ENCODE measurements at regions not wholly inside any gene's neighbourhood (a gene's known extent, or its start where the extent isn't known, plus 50 kb on each side); places are given as distances from the start of the nearest gene placed in this dataset.
"Not testable (repeated sequence)": the region's sequence is repeated elsewhere in the genome, so short reads cannot be mapped to it uniquely, and the experiment has no call there.

GRCh38 chr11:98431463-98432359 is 589.0 kb upstream of the CNTN5 start:
- H3K36me3 Mint-ChIP-seq: peaks cover 0 to 16% of the 10 kb centered on the region in 2 donors
- DNase-seq (ENCODE audit: low spot score in 2 of 2) (no peak), ATAC-seq (no peak)
- no peak overlapping the region for H3K27ac Mint-ChIP-seq
- H3K9me3 Mint-ChIP-seq: peaks cover 26 to 40% of the 10 kb centered on the region in 2 donors

GRCh38 chr11:98434296-98434695 is 586.5 kb upstream of the CNTN5 start:
- peaks cover 0 to 13% of the 10 kb centered on the region in 2 donors for H3K36me3 Mint-ChIP-seq
- peaks cover 23 to 35% of the 10 kb centered on the region in 2 donors for H3K9me3 Mint-ChIP-seq
- ATAC-seq (no peak), DNase-seq (ENCODE audit: low spot score in 2 of 2) (no peak)
- H3K27ac Mint-ChIP-seq: no peak overlapping the region

- no peaks in the 10 kb centered on the region for H3K36me3 Mint-ChIP-seq
- H3K27ac Mint-ChIP-seq: no peak overlapping the region
- DNase-seq (ENCODE audit: low spot score in 2 of 2): no peak
- H3K9me3 Mint-ChIP-seq: peaks cover 0 to 11% of the 10 kb centered on the region in 2 donors
- no peak for ATAC-seq
These were observed 567.4 kb upstream of the CNTN5 start for GRCh38 chr11:98453378-98453777.

GRCh38 chr11:98455500-98456307 is 565.0 kb upstream of the CNTN5 start:
- no peaks in the 10 kb centered on the region for H3K36me3 Mint-ChIP-seq
- ATAC-seq (no peak), DNase-seq (ENCODE audit: low spot score in 2 of 2) (no peak)
- H3K9me3 Mint-ChIP-seq: peaks cover 0 to 10% of the 10 kb centered on the region in 2 donors
- H3K27ac Mint-ChIP-seq: no peak overlapping the region

- H3K9me3 Mint-ChIP-seq: peaks cover 3 to 13% of the 10 kb centered on the region in 2 donors
- DNase-seq (ENCODE audit: low spot score in 2 of 2): no peak
These were observed 564.5 kb upstream of the CNTN5 start for GRCh38 chr11:98456308-98456680.

GRCh38 chr11:98495016-98495415 is 525.7 kb upstream of the CNTN5 start:
- ATAC-seq (no peak), DNase-seq (ENCODE audit: low spot score in 2 of 2) (no peak)
- Mint-ChIP-seq H3K9me3 (peaks cover 0 to 5% of the 10 kb centered on the region in 2 donors), H3K36me3 (no peaks in the 10 kb centered on the region), H3K27ac (no peak overlapping the region)

More at GRCh38 chr11:98456308-98456680, 564.5 kb upstream of the CNTN5 start:
- H3K36me3 Mint-ChIP-seq: no peaks in the 10 kb centered on the region
- no peak for ATAC-seq
- no peak overlapping the region for H3K27ac Mint-ChIP-seq

GRCh38 chr11:98495601-98496000 is 525.1 kb upstream of the CNTN5 start:
- no peak for DNase-seq (ENCODE audit: low spot score in 2 of 2)
- H3K27ac Mint-ChIP-seq: no peak overlapping the region

GRCh38 chr11:98507208-98507607 is 513.5 kb upstream of the CNTN5 start:
- Mint-ChIP-seq H3K27ac (no peak overlapping the region), H3K9me3 (peaks cover 13 to 31% of the 10 kb centered on the region in 2 donors), H3K36me3 (peaks cover 0 to 5% of the 10 kb centered on the region in 2 donors)
- ATAC-seq (no peak), DNase-seq (ENCODE audit: low spot score in 2 of 2) (no peak)

More at GRCh38 chr11:98495601-98496000, 525.1 kb upstream of the CNTN5 start:
- no peak for ATAC-seq
- Mint-ChIP-seq H3K9me3 (peaks cover 0 to 5% of the 10 kb centered on the region in 2 donors), H3K36me3 (no peaks in the 10 kb centered on the region)

GRCh38 chr11:98512938-98513337 is 507.8 kb upstream of the CNTN5 start:
- DNase-seq (ENCODE audit: low spot score in 2 of 2): no peak

GRCh38 chr11:98531576-98531975 is 489.2 kb upstream of the CNTN5 start:
- ATAC-seq: no peak
- H3K36me3 Mint-ChIP-seq: no peaks in the 10 kb centered on the region
- no peak overlapping the region for H3K27ac Mint-ChIP-seq
- no peak for DNase-seq (ENCODE audit: low spot score in 2 of 2)
- H3K9me3 Mint-ChIP-seq: peaks cover 0 to 3% of the 10 kb centered on the region in 2 donors

More at GRCh38 chr11:98512938-98513337, 507.8 kb upstream of the CNTN5 start:
- no peak for ATAC-seq
- no peak overlapping the region for H3K27ac Mint-ChIP-seq
- peaks cover 10 to 18% of the 10 kb centered on the region in 2 donors for H3K9me3 Mint-ChIP-seq
- H3K36me3 Mint-ChIP-seq: peaks cover 0 to 1% of the 10 kb centered on the region in 2 donors

- Mint-ChIP-seq H3K9me3 (peaks cover 0 to 8% of the 10 kb centered on the region in 2 donors), H3K36me3 (no peaks in the 10 kb centered on the region), H3K27ac (no peak overlapping the region)
- DNase-seq (ENCODE audit: low spot score in 2 of 2): no peak
- no peak for ATAC-seq
These were observed 484.7 kb upstream of the CNTN5 start for GRCh38 chr11:98536023-98536422.

GRCh38 chr11:98538358-98538757 is 482.4 kb upstream of the CNTN5 start:
- ATAC-seq; H3K27ac Mint-ChIP-seq; DNase-seq (ENCODE audit: low spot score in 2 of 2); H3K9me3 Mint-ChIP-seq; H3K36me3 Mint-ChIP-seq: not testable (repeated sequence)

- ATAC-seq (no peak), DNase-seq (ENCODE audit: low spot score in 2 of 2) (no peak)
- H3K27ac Mint-ChIP-seq: no peak overlapping the region
- peaks cover 0 to 7% of the 10 kb centered on the region in 2 donors for H3K36me3 Mint-ChIP-seq
- H3K9me3 Mint-ChIP-seq: peaks cover 20 to 26% of the 10 kb centered on the region in 2 donors
These were observed 475.1 kb upstream of the CNTN5 start for GRCh38 chr11:98545544-98546175.

- DNase-seq (ENCODE audit: low spot score in 2 of 2): no peak
- no peak overlapping the region for H3K27ac Mint-ChIP-seq
- H3K9me3 Mint-ChIP-seq: peaks cover 23 to 27% of the 10 kb centered on the region in 2 donors
- ATAC-seq: no peak
- peaks cover 0 to 7% of the 10 kb centered on the region in 2 donors for H3K36me3 Mint-ChIP-seq
These were observed 471.2 kb upstream of the CNTN5 start for GRCh38 chr11:98549571-98549970.

- H3K36me3 Mint-ChIP-seq: no peaks in the 10 kb centered on the region
- H3K27ac Mint-ChIP-seq: no peak overlapping the region
- DNase-seq (ENCODE audit: low spot score in 2 of 2) (no peak), ATAC-seq (no peak)
- peaks cover 5 to 16% of the 10 kb centered on the region in 2 donors for H3K9me3 Mint-ChIP-seq
These were observed 460.8 kb upstream of the CNTN5 start for GRCh38 chr11:98559961-98560360.

GRCh38 chr11:98561252-98561651 is 459.5 kb upstream of the CNTN5 start:
- no peaks in the 10 kb centered on the region for H3K36me3 Mint-ChIP-seq
- DNase-seq (ENCODE audit: low spot score in 2 of 2) (no peak), ATAC-seq (no peak)
- H3K27ac Mint-ChIP-seq: no peak overlapping the region
- peaks cover 9 to 14% of the 10 kb centered on the region in 2 donors for H3K9me3 Mint-ChIP-seq
